HG03095 (cell line): ENCODE measurements at regions not wholly inside any gene's neighbourhood (a gene's known extent, or its start where the extent isn't known, plus 50 kb on each side); places are given as distances from the start of the nearest gene placed in this dataset.

Source experiments
- ATAC-seq: cut with Tn5 transposase; IDR thresholded peaks from one replicate; pipeline ENCODE4 v1.9.1; 2021; ENCODE audit warnings: moderate library complexity; ENCODE audit not compliant: unreplicated experiment

GRCh38 chr20:24738058-24738775 is 210.9 kb upstream of the CST7 start:
- ATAC-seq, result no peak

GRCh38 chr20:24738981-24739633 is 210.0 kb upstream of the CST7 start:
- ATAC-seq, result no peak

GRCh38 chr20:24739746-24740145 is 209.3 kb upstream of the CST7 start:
- no peak for ATAC-seq

GRCh38 chr20:24741493-24742072 is 207.5 kb upstream of the CST7 start:
- ATAC-seq, result no peak

GRCh38 chr20:24742436-24742835 is 206.6 kb upstream of the CST7 start:
- no peak for ATAC-seq

- ATAC-seq, result no peak
These were observed 206.1 kb upstream of the CST7 start for GRCh38 chr20:24742989-24743388.

GRCh38 chr20:24743641-24744040 is 205.4 kb upstream of the CST7 start:
- no peak for ATAC-seq

- ATAC-seq, result no peak
These were observed 204.3 kb upstream of the CST7 start for GRCh38 chr20:24744747-24745146.

GRCh38 chr20:24745206-24745605 is 203.9 kb upstream of the CST7 start:
- no peak for ATAC-seq

- ATAC-seq, result no peak
These were observed 203.3 kb upstream of the CST7 start for GRCh38 chr20:24745617-24746350.

- ATAC-seq, result no peak
These were observed 202.8 kb upstream of the CST7 start for GRCh38 chr20:24746351-24746685.

- ATAC-seq, result no peak
These were observed 201.9 kb upstream of the CST7 start for GRCh38 chr20:24747010-24747712.

- no peak for ATAC-seq
These were observed 201.0 kb upstream of the CST7 start for GRCh38 chr20:24747881-24748595.

- no peak for ATAC-seq
These were observed 197.5 kb upstream of the CST7 start for GRCh38 chr20:24751551-24751950.

- ATAC-seq, result no peak
These were observed 196.5 kb upstream of the CST7 start for GRCh38 chr20:24752612-24753011.

GRCh38 chr20:24753130-24753529 is 195.9 kb upstream of the CST7 start:
- ATAC-seq, result no peak

GRCh38 chr20:24754691-24755090 is 194.4 kb upstream of the CST7 start:
- no peak for ATAC-seq

- ATAC-seq, result no peak
These were observed 193.6 kb upstream of the CST7 start for GRCh38 chr20:24755411-24755922.

GRCh38 chr20:24756292-24757025 is 192.6 kb upstream of the CST7 start:
- no peak for ATAC-seq
